Heart right ventricle (tissue), 16 donors: ENCODE measurements at regions not wholly inside any gene's neighbourhood (a gene's known extent, or its start where the extent isn't known, plus 50 kb on each side); places are given as distances from the start of the nearest gene placed in this dataset.
A peak's percentile ranks its signal among the peaks of the same experiment; 100 is the strongest.
"Not testable (repeated sequence)": the region's sequence is repeated elsewhere in the genome, so short reads cannot be mapped to it uniquely, and the experiment has no call there.

Experiments
- ATAC-seq, 8 donors: fragments of 200-7000 bp; cut with Tn5 transposase; one replicate each; pipeline ENCODE4 v1.9.1; 2020; ENCODE audit warnings: mild to moderate bottlenecking in 8 of 8, moderate library complexity in 8 of 8, moderate number of reproducible peaks in 1 of 8
- DNase-seq, 2 donors: peaks; one replicate each; pipeline ENCODE4 v3.0.0-alpha.2; 2020
- H3K27ac ChIP-seq, 10 donors: fragments of 200-600 bp; sonication (generic) in 2 of 10; one replicate each; pipeline versions ENCODE4 v1.5.0 to v1.8.0; 2020 to 2022; ENCODE audit warnings: mild to moderate bottlenecking in 3 of 10
- H3K27me3 ChIP-seq, 7 donors: fragments of 200-600 bp; one replicate each; pipeline ENCODE4 v1.8.0; 2021 to 2022; ENCODE audit warnings: mild to moderate bottlenecking in 2 of 7
- H3K36me3 ChIP-seq, 9 donors: fragments of 200-600 bp; sonication (generic) in 1 of 9; one replicate each; pipeline versions ENCODE4 v1.5.0 to v1.8.0; 2020 to 2022; ENCODE audit warnings: mild to moderate bottlenecking in 2 of 9
- H3K4me1 ChIP-seq, 9 donors: fragments of 200-600 bp; sonication (generic) in 1 of 9; one replicate each; pipeline versions ENCODE4 v1.5.0 to v1.8.0; 2020 to 2022; ENCODE audit warnings: mild to moderate bottlenecking in 4 of 9
- H3K4me3 ChIP-seq, 10 donors: fragments of 200-600 bp; sonication (generic) in 2 of 10; one replicate each; pipeline versions ENCODE4 v1.5.0 to v1.8.0; 2020 to 2022; ENCODE audit warnings: mild to moderate bottlenecking in 7 of 10, moderate library complexity in 2 of 10
- H3K9me3 ChIP-seq, 11 donors: fragments of 200-600 bp in 10 of 11; sonication (generic) in 2 of 11; one replicate each; pipeline versions ENCODE4 v1.5.0 to v1.8.0; 2013 to 2022; ENCODE audit warnings: mild to moderate bottlenecking in 2 of 11, control low read depth in 1 of 11, moderate library complexity in 1 of 11
- CTCF ChIP-seq, 9 donors: fragments of 200-600 bp; sonication (generic) in 2 of 9; IDR thresholded peaks; one replicate each; pipeline versions ENCODE4 v1.5.0 to v1.8.0; 2021 to 2022; ENCODE audit warnings: antibody characterized with exemption in 9 of 9, mild to moderate bottlenecking in 5 of 9, moderate library complexity in 1 of 9
- WGBS, 2 donors: extraction: QIAGEN DNeasy Blood & Tissue Kit; methylation state at CpG; one replicate each; pipeline ENCODE4 v1.1.7; 2013; ENCODE audit warnings: inconsistent platforms in 1 of 2; 5-methylcytosine and 5-hydroxymethylcytosine counted together
- intact Hi-C, 10 donors: fragments of 100-400 bp; cut with DNase I; formaldehyde crosslinking; loops; one replicate each; pipeline versions ENCODE4 v1.11.1 to v1.14.2; 2022
- donor health status: Arrhythmogenic right ventricular cardiomyopathy.
- donor health status: ischemic (EF 13 %, LVEDD 7.1; RV severe dilation, severe dysfunction).
- donor health status: healthy with polysubstance abuse.
- donor health status: DM: no; HTN: yes; CAD: no.
- donor health status: DM: no; HTN: no; CAD: no.
- donor health status: ischemic (EF 25% LVEDD 6.9; RV normal size, moderate dysfunction).
- donor health status: ischemic (EF 25% LVEDD 5.7; RV mildly dilated, moderate dysfunction).
- donor health status: healthy.
- donor health status: DM: yes; HTN: yes; CAD: no.
- donor health status: Ischemic cardiomyopathy.
- donor health status: ischemic (EF 35%, LVEDD 5.7; RV mildly dilated, moderate dysfunction).
- donor health status: nonischemic (EF 11% LVEDD 7.7; RV severe dilation, severe dysfunction).
- donor health status: DM: yes; HTN: yes; CAD: no.
- donor health status: PGD.
- donor health status: ischemic (EF 29% LVEDD 5.4; RV normal size, mild dysfunction).
- donor health status: nonischemic (EF 23%, LVEDD 6.1; RV moderate dilation, normal function).

GRCh38 chr3:26307787-26308186 is 314.8 kb upstream of the LRRC3B start:
- TF ChIP-seq CTCF (IDR thresholded peaks at IDR 0.05): no peak
- DNase-seq (peak in 1 of 2 donors; percentile 26), ATAC-seq (peak in 5 of 8 donors; percentile 46 to 76 (median 64))
- Histone ChIP-seq H3K36me3 (no peaks in the 10 kb centered on the region), H3K9me3 (peaks cover 0 to 23% (median 5%) of the 10 kb centered on the region in 11 donors), H3K4me1 (peaks cover 0 to 8% (median 0%) of the 10 kb centered on the region in 9 donors), H3K27ac (no peak overlapping the region), H3K27me3 (no peaks in the 10 kb centered on the region), H3K4me3 (no peak overlapping the region)
- 54 to 68% methylated on average over 3 of the region's 3 CpGs for WGBS, 2 donors
- intact Hi-C loops: no loop called here

GRCh38 chr3:26308454-26308853 is 314.1 kb upstream of the LRRC3B start:
- DNase-seq (no peak), ATAC-seq (no peak)
- intact Hi-C loops: no loop called here
- WGBS, 2 donors: 78 to 83% methylated on average over 3 of the region's 3 CpGs
- peaks cover 0 to 8% (median 0%) of the 10 kb centered on the region in 9 donors for H3K4me1 ChIP-seq
- H3K4me3 ChIP-seq: no peak overlapping the region
- H3K27ac ChIP-seq: no peak overlapping the region
- TF ChIP-seq CTCF (IDR thresholded peaks at IDR 0.05): no peak
- no peaks in the 10 kb centered on the region for H3K27me3 ChIP-seq
- H3K36me3 ChIP-seq: no peaks in the 10 kb centered on the region
- peaks cover 0 to 21% (median 5%) of the 10 kb centered on the region in 11 donors for H3K9me3 ChIP-seq

GRCh38 chr3:26309536-26309935 is 313.0 kb upstream of the LRRC3B start:
- H3K27me3 ChIP-seq, H3K4me3 ChIP-seq, DNase-seq, intact Hi-C loops, H3K36me3 ChIP-seq, ATAC-seq, H3K27ac ChIP-seq, H3K4me1 ChIP-seq: not testable (repeated sequence)
- 89 to 95% methylated on average over 1 of the region's 1 CpG for WGBS, 2 donors
- peaks cover 0 to 21% (median 5%) of the 10 kb centered on the region in 11 donors for H3K9me3 ChIP-seq

GRCh38 chr3:26312816-26313215 is 309.8 kb upstream of the LRRC3B start:
- DNase-seq: no peak
- peaks cover 0 to 46% (median 11%) of the 10 kb centered on the region in 11 donors for H3K9me3 ChIP-seq
- H3K4me1 ChIP-seq: peaks cover 0 to 8% (median 0%) of the 10 kb centered on the region in 9 donors
- H3K4me3 ChIP-seq: no peak overlapping the region
- ATAC-seq: no peak
- no peaks in the 10 kb centered on the region for H3K27me3 ChIP-seq
- H3K36me3 ChIP-seq: no peaks in the 10 kb centered on the region
- no peak overlapping the region for H3K27ac ChIP-seq
- WGBS, 2 donors: 92 to 97% methylated on average over 5 of the region's 5 CpGs
- intact Hi-C loops: no loop called here
- no peak for TF ChIP-seq CTCF (IDR thresholded peaks at IDR 0.05)

GRCh38 chr3:26316472-26316871 is 306.1 kb upstream of the LRRC3B start:
- H3K4me1 ChIP-seq: no peaks in the 10 kb centered on the region
- no peaks in the 10 kb centered on the region for H3K27me3 ChIP-seq
- intact Hi-C loops: no loop called here
- no peaks in the 10 kb centered on the region for H3K36me3 ChIP-seq
- H3K4me3 ChIP-seq: no peak overlapping the region
- H3K27ac ChIP-seq: no peak overlapping the region
- ATAC-seq (no peak), DNase-seq (no peak)
- peaks cover 0 to 47% (median 19%) of the 10 kb centered on the region in 11 donors for H3K9me3 ChIP-seq
- TF ChIP-seq CTCF (IDR thresholded peaks at IDR 0.05): no peak

- WGBS, 2 donors: 65 to 67% methylated on average over 6 of the region's 6 CpGs
- peaks cover 0 to 65% (median 8%) of the 10 kb centered on the region in 11 donors for H3K9me3 ChIP-seq
- H3K4me1 ChIP-seq, ATAC-seq, H3K27me3 ChIP-seq, H3K36me3 ChIP-seq, intact Hi-C loops, DNase-seq, H3K4me3 ChIP-seq, H3K27ac ChIP-seq: not testable (repeated sequence)
Measured at GRCh38 chr3:26323741-26324140, 298.8 kb upstream of the LRRC3B start.
